LHCN-M2 (cell line): ENCODE measurements at regions not wholly inside any gene's neighbourhood (a gene's known extent, or its start where the extent isn't known, plus 50 kb on each side); places are given as distances from the start of the nearest gene placed in this dataset.
"Not testable (repeated sequence)": the region's sequence is repeated elsewhere in the genome, so short reads cannot be mapped to it uniquely, and the experiment has no call there.

Experiments used
- DNase-seq: peaks from one replicate; pipeline ENCODE4 v3.0.0-alpha.2; 2012; ENCODE audit warnings: low read depth

DNA sequence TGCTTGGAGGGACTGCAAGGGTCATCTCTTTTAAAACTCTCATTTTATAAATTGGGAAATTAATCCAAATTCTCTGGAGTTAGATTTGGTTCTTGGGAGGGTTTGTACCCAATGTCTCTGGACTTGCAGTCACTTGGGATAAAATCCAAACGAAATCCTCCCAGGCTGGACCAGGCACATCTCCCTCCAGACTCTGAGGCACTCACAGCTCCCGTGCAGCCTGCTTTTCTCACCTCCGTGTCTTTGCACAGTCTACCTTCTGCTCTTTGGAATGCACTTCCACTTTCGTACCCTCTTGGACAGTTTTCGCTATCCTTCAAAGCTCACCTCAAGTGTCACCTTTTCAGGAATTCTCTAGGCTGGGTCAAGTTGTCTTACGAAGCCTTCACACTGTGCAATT lies 166.3 kb downstream of the MYCN start:
- DNase-seq = no peak

DNA sequence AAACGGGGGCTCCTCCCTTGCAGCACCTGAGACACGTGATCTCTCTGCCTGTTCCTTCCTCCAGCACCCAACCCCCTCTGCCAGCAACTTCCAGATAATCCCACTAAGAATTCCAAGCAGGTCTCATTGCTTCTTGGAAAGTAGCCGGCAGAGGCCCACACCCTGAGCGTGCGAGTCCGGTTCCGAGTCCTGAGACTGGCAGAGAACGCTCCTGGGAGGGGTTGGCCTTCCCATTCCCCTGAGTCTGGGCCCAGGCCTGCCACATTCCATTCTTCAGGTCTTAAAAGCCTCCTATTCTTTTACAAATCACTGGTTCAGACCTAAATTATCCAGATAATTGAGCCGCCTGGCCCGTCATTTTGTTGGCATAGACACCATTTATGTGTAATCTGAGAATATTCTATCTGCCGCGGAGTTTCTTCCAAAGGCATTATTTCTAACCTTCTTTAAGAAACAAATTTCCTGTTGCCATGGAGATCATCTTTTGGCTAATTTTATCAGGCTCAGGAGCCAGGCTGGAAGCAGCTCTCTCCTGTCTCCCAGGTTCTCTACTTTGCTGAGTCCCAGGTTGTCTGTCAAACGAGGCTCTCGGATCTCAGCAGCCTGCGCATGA lies 165.4 kb downstream of the MYCN start:
- no peak for DNase-seq

DNA sequence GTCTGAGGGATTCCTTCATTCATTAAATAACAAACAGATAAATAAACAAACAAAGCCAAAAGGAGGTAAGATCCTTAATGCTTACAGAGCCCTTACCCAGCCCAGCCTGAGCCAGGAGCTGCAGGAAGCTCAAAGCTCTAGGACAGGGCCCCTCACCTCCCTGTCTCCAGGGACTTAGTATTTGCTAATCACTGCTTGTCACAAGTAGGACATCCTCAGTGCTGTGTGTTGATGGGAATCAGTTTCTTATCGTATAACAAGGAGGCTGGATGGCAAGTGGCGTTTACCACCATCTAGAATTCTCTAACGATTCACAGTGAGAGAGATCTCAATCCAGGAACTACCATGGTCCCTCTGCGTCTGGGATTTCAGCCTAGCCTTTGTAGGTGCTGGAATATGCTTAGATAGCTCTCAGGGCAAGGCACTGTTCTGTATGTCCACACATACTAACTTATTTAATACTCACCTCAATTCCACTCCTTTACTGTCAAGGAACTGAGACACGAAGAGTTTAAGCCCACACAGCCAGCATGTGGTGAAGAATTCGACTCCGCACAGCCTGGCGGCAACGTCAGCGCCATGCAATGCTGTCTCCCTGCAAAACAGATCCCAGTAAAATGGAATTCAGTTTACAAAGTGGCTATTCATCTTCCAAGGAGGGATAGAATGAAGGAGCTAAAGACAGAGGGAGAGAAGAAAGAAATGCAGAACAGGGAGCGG lies 164.8 kb downstream of the MYCN start:
- no peak for DNase-seq

DNA sequence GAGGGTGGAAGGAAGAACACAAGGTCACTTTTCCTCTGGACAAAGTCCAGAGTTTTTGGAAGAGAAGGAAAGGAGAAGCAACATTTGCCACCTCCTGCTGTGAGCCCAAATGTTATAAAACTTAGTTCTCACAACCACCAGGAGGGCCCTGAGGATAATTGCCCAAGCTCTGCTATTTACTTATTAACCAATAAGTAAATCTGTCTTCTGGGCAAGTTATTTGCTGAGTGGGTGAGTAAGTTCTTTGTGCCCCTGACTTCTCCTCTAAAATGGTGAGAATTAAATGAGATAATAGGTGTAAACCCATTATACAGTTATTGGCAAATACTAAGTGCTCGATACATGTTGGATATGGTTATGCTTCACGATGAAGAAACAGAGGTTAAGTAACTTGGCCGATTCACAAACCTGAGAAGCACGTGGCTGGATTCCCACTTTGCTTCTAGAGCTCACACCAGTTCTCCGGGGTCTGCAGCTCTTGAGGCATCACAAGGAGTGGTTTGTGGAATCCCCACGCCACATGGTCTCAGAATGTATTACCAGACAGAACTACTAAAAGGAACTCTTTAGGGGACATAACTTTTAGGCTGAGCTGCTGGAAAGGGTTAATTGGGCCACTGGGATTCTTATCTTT lies 164.1 kb downstream of the MYCN start:
- DNase-seq = no peak

DNA sequence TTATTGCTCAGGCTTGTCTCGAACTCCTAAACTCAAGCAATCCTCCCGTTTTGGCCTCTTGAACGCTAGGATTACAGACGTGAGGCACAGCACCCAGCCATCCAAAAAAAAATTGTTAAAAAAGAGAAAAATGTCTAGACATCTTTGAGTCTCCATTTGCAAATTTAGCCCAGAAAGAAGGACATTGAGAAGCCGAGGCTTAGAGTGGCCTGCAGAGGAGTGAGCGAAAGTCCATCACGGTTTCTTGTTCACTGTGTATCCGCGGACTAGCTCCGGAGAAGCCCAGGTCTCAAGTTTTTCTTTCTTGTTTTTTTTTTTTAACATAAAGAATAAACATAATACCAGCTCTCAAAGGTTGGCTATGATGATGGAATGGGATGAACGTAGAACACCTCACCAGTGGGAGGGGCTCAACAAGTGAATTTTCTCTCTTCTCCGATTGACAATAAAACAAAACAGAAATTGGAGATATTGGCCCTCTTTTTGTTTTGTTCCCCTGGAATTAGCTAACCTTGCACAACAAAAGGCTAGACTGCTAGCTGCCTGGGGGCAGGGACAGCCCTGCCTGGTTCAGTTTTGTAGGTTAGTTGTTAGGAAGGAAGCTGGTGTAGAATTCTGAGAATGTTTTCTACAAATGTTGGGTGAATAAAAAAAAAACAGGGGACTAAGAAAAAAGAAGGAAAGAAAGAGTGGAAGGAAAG lies 163.4 kb downstream of the MYCN start:
- DNase-seq = no peak

DNA sequence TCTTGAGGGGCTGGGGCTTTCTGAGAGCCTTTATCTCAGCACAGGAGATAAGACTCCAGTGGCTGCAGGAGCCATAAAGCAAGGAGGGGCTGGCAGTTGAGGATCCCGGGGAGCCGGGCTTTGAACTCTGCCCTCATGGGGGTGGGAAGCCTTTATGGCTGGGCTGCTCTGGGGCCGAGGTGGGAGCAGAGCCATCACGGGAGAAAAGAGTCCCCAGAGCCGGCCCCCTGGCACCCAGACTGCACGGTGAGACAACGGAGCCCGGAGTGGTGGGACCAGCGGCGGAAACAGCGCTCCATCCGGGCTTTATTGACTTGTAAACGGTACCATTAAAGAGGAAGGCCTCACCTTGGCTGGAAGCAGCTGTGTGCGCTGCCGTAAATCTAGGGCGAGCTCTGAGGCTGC lies 162.6 kb downstream of the MYCN start:
- no peak for DNase-seq

DNA sequence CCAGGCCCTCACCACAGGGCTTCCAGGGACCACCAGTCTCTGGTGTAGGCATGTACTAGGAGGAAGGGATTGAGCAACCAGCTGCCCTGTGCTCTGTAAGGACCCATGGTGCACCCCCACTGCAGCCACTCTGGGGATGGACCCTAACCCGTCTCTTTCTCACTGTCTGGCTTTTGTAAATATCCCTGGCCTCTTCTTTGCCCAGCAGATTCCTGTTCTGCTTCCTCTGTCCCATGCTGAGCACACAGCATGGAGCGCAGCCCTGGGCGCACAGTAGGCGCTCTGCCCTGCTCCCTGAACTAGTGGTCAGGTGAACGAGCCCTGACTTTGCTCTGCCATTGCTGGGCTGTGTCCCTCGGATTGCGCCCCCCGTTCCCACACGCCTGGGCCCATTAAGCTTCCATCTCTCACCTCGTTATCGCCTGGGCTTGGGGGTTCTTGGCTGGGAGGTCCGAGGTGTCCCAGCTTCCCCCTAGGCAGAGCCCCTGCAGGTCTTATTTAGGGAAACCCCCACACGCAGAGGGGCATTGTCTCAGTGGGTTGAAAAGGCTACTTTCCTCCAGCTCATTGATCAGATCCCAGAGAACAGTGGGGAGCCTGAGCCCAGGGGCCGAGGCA lies 162.1 kb downstream of the MYCN start:
- DNase-seq = no peak

DNA sequence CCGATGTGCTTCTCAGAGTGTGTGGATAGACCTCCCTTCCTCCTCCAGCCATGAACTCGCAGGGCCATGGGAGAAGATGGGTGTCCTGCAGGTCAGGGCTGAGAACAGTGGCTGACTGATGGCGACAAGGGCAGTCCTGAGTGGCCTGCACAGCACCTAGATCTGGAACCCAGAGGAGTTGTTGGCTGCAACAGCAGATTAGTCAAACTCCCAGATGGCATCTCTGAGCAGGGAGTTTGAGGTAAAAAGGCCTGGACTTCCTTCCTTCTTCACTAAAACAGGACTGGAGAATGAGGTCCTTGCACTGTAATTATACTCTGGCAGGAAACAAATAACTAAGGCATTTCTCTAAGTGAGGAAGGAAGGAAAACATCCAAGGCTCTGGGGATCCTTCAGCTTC lies 160.8 kb downstream of the MYCN start:
- DNase-seq = no peak

DNA sequence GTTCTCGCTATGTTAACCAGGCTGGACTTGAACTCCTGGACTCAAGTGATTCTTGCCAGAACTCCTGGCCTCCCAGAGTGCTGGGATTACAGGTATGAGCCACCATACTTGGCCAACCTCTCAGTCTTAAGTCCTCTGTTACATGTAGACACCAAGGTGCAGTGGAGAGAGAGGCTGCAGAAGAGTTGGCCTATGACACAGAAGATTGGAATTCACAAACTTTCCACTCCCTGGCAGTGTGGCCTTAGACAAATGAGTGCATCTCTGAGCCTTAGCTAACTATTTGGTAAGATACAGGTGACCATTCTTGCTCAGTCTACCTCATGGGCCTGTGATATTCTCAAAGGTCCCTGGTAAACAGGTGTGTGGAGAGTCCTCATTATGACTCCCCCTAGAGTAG lies 159.7 kb downstream of the MYCN start:
- DNase-seq = no peak

DNA sequence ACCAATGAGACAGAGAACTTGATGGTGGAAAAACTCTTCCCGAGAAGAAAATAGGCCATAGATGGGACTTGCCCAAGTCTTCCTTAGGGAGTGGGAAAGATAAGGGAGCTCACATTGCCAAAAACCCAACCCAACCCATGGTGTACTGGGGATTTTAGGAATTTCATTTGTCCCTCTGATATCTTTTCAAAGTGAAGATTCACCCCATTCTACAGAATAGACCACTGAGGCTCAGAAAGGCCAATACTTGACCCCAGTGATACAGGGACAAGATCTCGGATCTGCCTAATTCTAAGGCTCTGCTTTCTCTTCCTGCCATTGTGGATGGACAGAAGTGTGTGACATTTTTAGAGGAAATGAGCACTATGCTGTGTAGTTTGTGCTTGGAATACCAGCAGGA lies 159.0 kb downstream of the MYCN start:
- DNase-seq = no peak

DNA sequence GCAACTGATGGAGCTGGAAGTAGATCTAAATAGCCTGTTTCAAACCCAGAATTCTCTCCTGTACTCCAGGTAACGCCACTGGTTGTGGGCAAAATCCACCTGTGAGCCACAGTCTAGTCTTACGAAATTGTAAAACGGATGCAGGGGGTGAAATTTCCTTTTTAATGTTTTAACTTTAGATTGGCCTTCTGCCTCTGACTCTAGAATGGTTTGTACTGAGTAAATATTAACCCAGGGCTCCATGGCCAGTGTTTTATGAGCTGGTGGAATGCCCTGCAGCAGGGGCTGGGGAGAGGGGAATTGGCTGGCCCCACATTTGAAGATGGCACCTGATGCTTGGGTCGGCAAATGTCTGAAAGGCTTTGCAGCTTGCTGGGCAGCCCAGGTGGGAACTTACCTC lies 156.6 kb downstream of the MYCN start:
- DNase-seq = no peak

DNA sequence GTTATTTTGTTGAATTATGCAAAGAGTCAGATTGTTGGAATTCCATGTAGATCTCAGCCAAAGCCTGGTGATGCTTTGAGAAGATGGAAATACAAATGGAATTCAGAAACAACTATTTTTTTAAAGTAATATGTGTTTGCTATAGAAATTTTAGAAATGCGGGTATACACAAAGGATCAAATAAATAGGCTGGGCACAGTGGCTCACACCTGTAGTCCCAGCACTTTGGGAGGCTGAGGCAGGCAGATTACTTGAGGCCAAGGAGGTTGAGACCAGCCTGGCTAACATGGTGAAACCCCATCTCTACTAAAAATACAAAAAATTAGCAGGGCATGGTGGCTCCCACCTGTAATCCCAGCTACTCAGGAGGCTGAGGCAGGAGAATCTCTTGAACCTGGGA lies 155.1 kb downstream of the MYCN start:
- DNase-seq = not testable (repeated sequence)

DNA sequence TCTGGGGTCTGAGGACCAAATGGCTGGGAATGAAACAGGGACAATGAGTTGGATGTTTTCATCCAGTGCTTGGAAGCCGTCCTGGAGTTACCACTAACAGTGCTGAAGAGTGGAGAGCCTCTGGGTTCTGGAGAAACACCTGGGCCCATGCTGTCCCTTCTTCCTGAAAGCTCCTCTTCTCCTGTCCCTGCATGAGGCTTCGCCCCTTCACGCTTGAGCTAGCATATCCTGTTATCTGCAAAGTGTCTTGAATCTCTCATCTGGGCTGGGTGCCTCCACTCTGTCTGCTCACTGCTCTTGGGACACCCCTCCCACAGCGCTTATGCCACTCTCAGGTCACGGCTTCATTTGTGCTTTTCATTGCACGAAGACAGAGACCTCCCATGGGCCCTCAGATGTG lies 154.5 kb downstream of the MYCN start:
- DNase-seq = no peak

DNA sequence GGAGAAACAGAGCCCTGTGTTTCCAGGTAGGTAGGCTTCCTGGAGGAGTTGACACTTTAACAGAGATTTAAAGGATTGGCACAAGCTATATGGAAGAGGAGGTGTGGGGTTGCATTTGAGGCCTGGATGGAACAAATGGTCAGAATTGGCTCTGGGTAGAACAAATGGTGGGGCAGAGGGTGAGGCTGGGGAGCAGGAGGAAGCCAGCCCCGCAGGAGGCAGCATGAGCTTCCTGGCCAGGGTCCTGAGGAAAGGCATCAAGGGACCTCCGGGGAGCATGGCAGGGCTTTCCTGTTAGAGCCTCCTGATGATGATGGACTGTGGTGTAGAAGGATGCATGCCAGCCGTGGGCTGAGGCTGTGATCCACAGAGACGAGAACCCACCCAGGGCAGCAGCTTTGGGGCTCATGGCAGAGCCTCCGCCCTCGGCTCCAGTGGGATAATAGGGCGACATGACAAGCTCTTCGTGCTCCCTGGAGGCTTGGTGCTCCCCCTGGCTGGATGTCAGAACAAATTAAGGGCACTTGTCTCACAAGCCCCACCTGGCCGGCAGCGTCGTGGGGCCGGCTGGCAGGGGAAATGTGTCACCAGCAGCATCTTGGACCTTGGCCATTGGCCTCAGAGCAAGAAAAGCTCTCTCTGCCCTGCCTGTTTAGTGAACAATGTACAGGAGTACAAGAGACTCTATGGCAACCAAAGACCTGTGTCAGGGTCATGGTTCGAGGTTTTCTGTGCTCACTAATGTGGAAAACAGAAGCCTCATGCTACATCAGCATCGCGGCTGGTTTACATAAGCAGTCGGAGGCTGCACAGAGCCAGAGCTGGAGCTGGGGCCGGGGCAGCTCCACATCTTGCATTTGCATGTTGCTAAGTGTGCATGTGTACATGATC lies 153.5 kb downstream of the MYCN start:
- DNase-seq = no peak

DNA sequence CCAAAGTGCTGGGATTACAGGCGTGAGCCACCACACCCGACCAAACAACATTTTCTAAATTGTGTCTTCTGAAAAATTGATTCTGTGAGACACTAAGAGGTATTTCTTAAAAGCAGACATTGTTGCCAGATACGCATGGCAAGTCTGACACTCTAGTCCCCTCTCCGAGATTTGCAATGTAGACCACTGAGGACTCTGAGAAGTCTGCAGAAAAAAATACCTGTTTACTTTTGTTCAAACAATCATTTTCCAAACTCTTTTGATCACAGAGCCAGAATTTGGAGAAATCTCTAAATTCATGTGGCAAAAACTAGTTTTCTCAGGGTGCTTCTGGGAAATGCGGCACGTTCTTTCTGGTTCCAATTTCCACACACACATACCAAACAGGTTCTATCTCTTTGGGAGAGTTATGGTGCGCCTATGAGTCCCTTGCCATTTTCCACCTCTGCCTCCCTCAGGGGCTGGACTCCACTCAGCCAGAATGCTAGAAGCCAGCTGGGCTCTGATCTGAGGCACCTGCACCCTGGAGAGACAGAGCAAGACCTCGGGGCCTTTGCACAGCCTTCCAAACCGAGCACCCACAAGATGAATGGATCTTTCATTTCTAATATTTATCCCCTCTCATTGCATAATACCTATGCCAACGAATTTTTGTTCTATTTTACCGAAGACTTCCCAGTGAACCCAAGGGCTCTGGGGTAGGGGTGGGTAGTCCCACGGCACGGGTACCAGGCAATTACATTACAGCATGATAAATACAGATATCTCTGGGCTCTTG lies 152.7 kb downstream of the MYCN start:
- DNase-seq = no peak

DNA sequence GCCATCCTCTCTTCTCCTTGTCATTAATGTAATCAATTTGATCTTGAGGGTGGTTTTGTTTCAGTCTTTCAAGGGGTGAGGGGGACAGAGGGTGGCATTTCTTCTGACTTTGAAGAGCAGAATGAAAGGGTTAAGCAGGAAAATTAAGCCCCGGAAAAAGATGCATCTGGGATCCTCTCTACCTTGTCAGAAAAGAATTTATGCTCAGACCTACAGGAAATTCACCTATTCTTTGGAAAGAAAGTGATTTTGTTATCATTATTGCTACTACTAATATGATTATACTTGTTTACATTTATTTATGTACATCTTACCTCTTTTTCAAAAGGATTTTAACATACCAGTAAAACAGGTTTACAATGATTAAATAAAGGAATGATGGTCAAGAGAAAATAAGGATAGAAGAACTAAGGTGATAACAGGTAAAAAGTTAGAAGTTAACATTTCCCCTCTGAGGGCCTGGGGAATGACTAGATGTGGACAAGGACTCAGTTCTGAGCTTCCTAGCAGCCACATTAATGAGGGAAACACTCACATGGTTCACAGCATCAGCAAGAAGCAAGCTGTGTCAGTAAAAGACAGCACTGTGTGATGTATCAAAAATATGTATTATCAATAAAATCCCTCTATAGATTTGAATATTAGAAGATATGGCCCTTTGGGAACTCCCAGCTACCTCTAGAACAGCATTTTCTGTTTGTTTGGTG lies 151.4 kb downstream of the MYCN start:
- no peak for DNase-seq

DNA sequence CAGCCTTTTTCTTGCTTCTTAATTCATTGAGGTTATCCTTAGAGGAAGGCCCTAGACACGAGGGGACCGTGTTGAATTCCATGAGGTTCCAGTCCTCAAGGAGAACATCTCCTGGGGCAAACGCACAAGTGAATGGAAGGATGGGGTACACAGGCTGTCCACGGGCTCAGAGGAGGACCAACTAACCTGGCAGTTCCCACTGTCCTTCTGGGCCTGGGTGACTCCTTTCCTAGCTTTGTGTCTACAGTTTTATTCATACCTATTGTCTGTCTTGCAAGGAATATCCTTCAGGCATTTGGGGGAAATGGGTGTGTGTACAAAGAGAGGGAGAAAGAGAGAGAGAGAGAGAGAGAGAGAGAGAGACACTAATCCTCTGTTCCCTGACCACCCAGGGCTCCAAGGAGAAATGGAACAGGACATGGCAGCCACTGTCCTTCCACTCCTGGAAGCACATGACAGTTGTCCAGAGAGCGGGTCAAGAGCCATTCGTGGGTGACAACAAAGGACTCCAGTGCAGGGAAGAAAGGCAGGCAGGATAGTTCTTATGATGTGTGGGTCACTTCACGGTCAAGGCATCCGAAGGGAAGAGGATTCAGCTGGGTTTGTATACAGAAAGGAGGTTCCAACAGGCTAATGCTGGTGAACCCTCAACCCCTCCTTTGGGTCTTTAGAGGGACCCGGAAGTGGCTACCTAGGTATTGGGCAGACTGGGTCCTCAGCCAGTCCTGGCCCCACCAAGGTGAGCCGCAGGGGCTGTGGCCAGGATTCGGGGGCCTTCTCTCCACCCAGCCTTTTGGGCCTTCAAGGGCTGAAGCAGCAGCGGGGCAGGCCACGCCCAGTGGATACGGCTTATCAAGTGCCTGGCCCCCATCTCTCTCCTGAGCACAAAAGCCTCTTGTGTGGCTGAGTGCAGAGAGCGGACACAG lies 150.6 kb downstream of the MYCN start:
- DNase-seq = no peak

DNA sequence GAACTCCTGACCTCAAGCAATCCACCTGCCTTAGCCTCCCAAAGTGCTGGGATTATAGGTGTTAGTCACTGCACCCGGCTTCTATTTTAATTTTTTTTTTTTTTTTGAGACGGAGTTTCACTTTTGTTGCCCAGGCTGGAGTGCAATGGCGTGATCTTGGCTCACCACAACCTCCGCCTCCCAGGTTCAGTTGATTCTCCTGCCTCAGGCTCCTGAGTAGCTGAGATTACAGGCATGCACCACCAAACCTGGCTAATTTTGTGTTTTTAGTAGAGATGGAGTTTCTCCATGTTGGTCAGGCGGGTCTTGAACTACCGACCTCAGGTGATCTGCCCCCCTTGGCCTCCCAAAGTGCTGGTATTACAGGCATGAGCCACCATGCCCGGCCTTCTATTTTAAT lies 149.1 kb downstream of the MYCN start:
- not testable (repeated sequence) for DNase-seq

DNA sequence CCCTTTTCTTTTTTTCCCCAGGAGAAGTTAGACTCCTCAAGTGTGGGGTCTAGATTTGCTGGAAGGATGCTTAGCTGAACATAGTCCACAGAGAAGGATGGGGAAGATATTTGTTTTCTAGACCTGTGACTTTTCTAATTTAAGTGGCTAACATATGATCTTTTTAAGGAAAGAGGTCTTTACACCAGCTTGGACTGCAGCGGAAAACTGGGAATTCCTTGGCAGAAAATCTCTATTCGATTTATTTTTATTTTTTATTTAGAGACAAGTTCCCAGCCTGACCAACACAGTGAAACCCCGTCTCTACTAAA lies 148.4 kb downstream of the MYCN start:
- no peak for DNase-seq
